Glomerular visceral epithelial cell (primary cell): ENCODE measurements at regions not wholly inside any gene's neighbourhood (a gene's known extent, or its start where the extent isn't known, plus 50 kb on each side); places are given as distances from the start of the nearest gene placed in this dataset.

Experiments
- DNase-seq: peaks from one replicate; pipeline ENCODE4 v3.0.0-alpha.2; 2016; ENCODE audit errors: extremely low spot score

- no peak for DNase-seq
Observed at GRCh38 chr7:41175435-41175834, 527.5 kb downstream of the INHBA start.

GRCh38 chr7:41174521-41174920 is 528.4 kb downstream of the INHBA start:
- DNase-seq, result no peak

- no peak for DNase-seq
Observed at GRCh38 chr7:41170466-41170865, 532.4 kb downstream of the INHBA start.

GRCh38 chr7:41169317-41169716 is 533.6 kb downstream of the INHBA start:
- no peak for DNase-seq

GRCh38 chr7:41167836-41168235 is 535.1 kb downstream of the INHBA start:
- DNase-seq, result no peak

- DNase-seq, result no peak
Observed at GRCh38 chr7:41164440-41164839, 538.5 kb downstream of the INHBA start.

- no peak for DNase-seq
Observed at GRCh38 chr7:41163991-41164390, 538.9 kb downstream of the INHBA start.

GRCh38 chr7:41162612-41163011 is 540.3 kb downstream of the INHBA start:
- DNase-seq, result no peak

- DNase-seq, result no peak
Observed at GRCh38 chr7:41161041-41161587, 541.8 kb downstream of the INHBA start.

GRCh38 chr7:41156268-41156667 is 546.6 kb downstream of the INHBA start:
- peak; percentile 55 for DNase-seq

GRCh38 chr7:41153268-41153667 is 549.6 kb downstream of the INHBA start:
- no peak for DNase-seq

GRCh38 chr7:41152179-41152678 is 550.7 kb downstream of the INHBA start:
- no peak for DNase-seq

- DNase-seq, result no peak
Observed at GRCh38 chr7:41149576-41149975, 553.3 kb downstream of the INHBA start.

GRCh38 chr7:41148521-41148951 is 554.4 kb downstream of the INHBA start:
- DNase-seq, result peak; percentile 68

- DNase-seq, result no peak
Observed at GRCh38 chr7:41147606-41148485, 555.0 kb downstream of the INHBA start.

- DNase-seq, result no peak
Observed at GRCh38 chr7:41146429-41146828, 556.5 kb downstream of the INHBA start.

GRCh38 chr7:41145656-41146055 is 557.2 kb downstream of the INHBA start:
- no peak for DNase-seq

GRCh38 chr7:41142904-41143473 is 559.9 kb downstream of the INHBA start:
- no peak for DNase-seq

- DNase-seq, result no peak
Observed at GRCh38 chr7:41139789-41140188, 563.1 kb downstream of the INHBA start.

GRCh38 chr7:41136551-41136950 is 566.3 kb downstream of the INHBA start:
- DNase-seq, result no peak

GRCh38 chr7:41135511-41135910 is 567.4 kb downstream of the INHBA start:
- DNase-seq, result no peak

GRCh38 chr7:41134300-41135255 is 568.3 kb downstream of the INHBA start:
- peak; percentile 35 for DNase-seq
